Duodenal mucosa (tissue), 2 donors: ENCODE measurements at regions not wholly inside any gene's neighbourhood (a gene's known extent, or its start where the extent isn't known, plus 50 kb on each side); places are given as distances from the start of the nearest gene placed in this dataset.

Source experiments
- H3K27ac ChIP-seq: one replicate; pipeline ENCODE4 v1.7.0; 2013; ENCODE audit warnings: low read depth, low read length
- H3K27me3 ChIP-seq, 2 donors: one replicate each; pipeline ENCODE4 v1.7.0; 2013; ENCODE audit warnings: low read length in 2 of 2, control low read depth in 1 of 2; ENCODE audit not compliant: insufficient read depth in 2 of 2, control insufficient read depth in 1 of 2
- H3K36me3 ChIP-seq, 2 donors: one replicate each; pipeline ENCODE4 v1.7.0; 2013; ENCODE audit warnings: low read length in 2 of 2, control low read depth in 1 of 2; ENCODE audit not compliant: insufficient read depth in 2 of 2, control insufficient read depth in 1 of 2
- H3K4me1 ChIP-seq, 2 donors: one replicate each; pipeline ENCODE4 v1.7.0; 2013; ENCODE audit warnings: low read length in 2 of 2, control low read depth in 1 of 2; ENCODE audit not compliant: insufficient read depth in 2 of 2, control insufficient read depth in 1 of 2
- H3K4me3 ChIP-seq, 2 donors: one replicate each; pipeline ENCODE4 v1.7.0; 2013; ENCODE audit warnings: low read length in 2 of 2, low read depth in 1 of 2
- H3K9ac ChIP-seq, 2 donors: one replicate each; pipeline ENCODE4 v1.7.0; 2013; ENCODE audit warnings: low read length in 2 of 2, low read depth in 1 of 2
- H3K9me3 ChIP-seq, 2 donors: one replicate each; pipeline ENCODE4 v1.7.0; 2013; ENCODE audit warnings: low read length in 2 of 2, control low read depth in 1 of 2; ENCODE audit not compliant: control insufficient read depth in 1 of 2

- Histone ChIP-seq H3K36me3 (no peaks in the 10 kb centered on the region), H3K27ac (no peak overlapping the region), H3K9ac (no peak overlapping the region), H3K4me3 (no peak overlapping the region), H3K27me3 (no peaks in the 10 kb centered on the region), H3K9me3 (no peaks in the 10 kb centered on the region), H3K4me1 (no peaks in the 10 kb centered on the region)
Observed at GRCh38 chr9:18250053-18250452, 223.9 kb upstream of the ADAMTSL1 start.

- no peaks in the 10 kb centered on the region for H3K36me3 ChIP-seq
- no peaks in the 10 kb centered on the region for H3K9me3 ChIP-seq
- no peak overlapping the region for H3K4me3 ChIP-seq
- no peaks in the 10 kb centered on the region for H3K4me1 ChIP-seq
- H3K9ac ChIP-seq: no peak overlapping the region
- peaks cover 0 to 3% of the 10 kb centered on the region in 2 donors for H3K27me3 ChIP-seq
- H3K27ac ChIP-seq: no peak overlapping the region
Observed at GRCh38 chr9:18253950-18254349, 220.0 kb upstream of the ADAMTSL1 start.

GRCh38 chr9:18255158-18255629, 218.8 kb upstream of the ADAMTSL1 start:
- no peak overlapping the region for H3K27ac ChIP-seq
- no peaks in the 10 kb centered on the region for H3K36me3 ChIP-seq
- H3K9ac ChIP-seq: no peak overlapping the region
- H3K9me3 ChIP-seq: no peaks in the 10 kb centered on the region
- no peak overlapping the region for H3K4me3 ChIP-seq
- no peaks in the 10 kb centered on the region for H3K4me1 ChIP-seq
- H3K27me3 ChIP-seq: peaks cover 0 to 3% of the 10 kb centered on the region in 2 donors

GRCh38 chr9:18255747-18256146, 218.2 kb upstream of the ADAMTSL1 start:
- no peak overlapping the region for H3K27ac ChIP-seq
- H3K36me3 ChIP-seq: no peaks in the 10 kb centered on the region
- H3K27me3 ChIP-seq: peaks cover 0 to 3% of the 10 kb centered on the region in 2 donors
- H3K4me1 ChIP-seq: peaks cover 0 to 4% of the 10 kb centered on the region in 2 donors
- H3K9me3 ChIP-seq: no peaks in the 10 kb centered on the region
- no peak overlapping the region for H3K9ac ChIP-seq
- no peak overlapping the region for H3K4me3 ChIP-seq

- Histone ChIP-seq H3K9ac (no peak overlapping the region), H3K27ac (no peak overlapping the region), H3K36me3 (no peaks in the 10 kb centered on the region)
Observed at GRCh38 chr9:18256568-18256967, 217.4 kb upstream of the ADAMTSL1 start.

GRCh38 chr9:18260521-18260920, 213.4 kb upstream of the ADAMTSL1 start:
- Histone ChIP-seq H3K9me3 (no peaks in the 10 kb centered on the region), H3K36me3 (no peaks in the 10 kb centered on the region), H3K27me3 (peaks cover 0 to 3% of the 10 kb centered on the region in 2 donors), H3K4me3 (no peak overlapping the region), H3K9ac (no peak overlapping the region), H3K27ac (no peak overlapping the region), H3K4me1 (peaks cover 0 to 4% of the 10 kb centered on the region in 2 donors)

More at GRCh38 chr9:18256568-18256967, 217.4 kb upstream of the ADAMTSL1 start:
- Histone ChIP-seq H3K27me3 (peaks cover 0 to 3% of the 10 kb centered on the region in 2 donors), H3K4me3 (no peak overlapping the region), H3K9me3 (no peaks in the 10 kb centered on the region), H3K4me1 (peaks cover 0 to 4% of the 10 kb centered on the region in 2 donors)

- Histone ChIP-seq H3K9ac (no peak overlapping the region), H3K9me3 (no peaks in the 10 kb centered on the region), H3K4me3 (no peak overlapping the region), H3K27me3 (peaks cover 0 to under 1% of the 10 kb centered on the region in 2 donors), H3K27ac (no peak overlapping the region), H3K36me3 (no peaks in the 10 kb centered on the region), H3K4me1 (peaks cover 0 to 4% of the 10 kb centered on the region in 2 donors)
Observed at GRCh38 chr9:18261181-18261580, 212.8 kb upstream of the ADAMTSL1 start.

GRCh38 chr9:18263377-18263776, 210.6 kb upstream of the ADAMTSL1 start:
- Histone ChIP-seq H3K9ac (no peak overlapping the region), H3K27ac (no peak overlapping the region), H3K27me3 (no peaks in the 10 kb centered on the region), H3K9me3 (no peaks in the 10 kb centered on the region), H3K4me1 (peaks cover 0 to 4% of the 10 kb centered on the region in 2 donors), H3K36me3 (no peaks in the 10 kb centered on the region), H3K4me3 (no peak overlapping the region)

- Histone ChIP-seq H3K4me3 (no peak overlapping the region), H3K36me3 (no peaks in the 10 kb centered on the region), H3K27me3 (no peaks in the 10 kb centered on the region), H3K27ac (no peak overlapping the region), H3K4me1 (no peaks in the 10 kb centered on the region), H3K9ac (no peak overlapping the region), H3K9me3 (no peaks in the 10 kb centered on the region)
Observed at GRCh38 chr9:18268381-18268780, 205.6 kb upstream of the ADAMTSL1 start.

- no peak overlapping the region for H3K9ac ChIP-seq
- no peaks in the 10 kb centered on the region for H3K9me3 ChIP-seq
- no peak overlapping the region for H3K4me3 ChIP-seq
- no peaks in the 10 kb centered on the region for H3K4me1 ChIP-seq
- H3K27ac ChIP-seq: no peak overlapping the region
- no peaks in the 10 kb centered on the region for H3K27me3 ChIP-seq
- H3K36me3 ChIP-seq: no peaks in the 10 kb centered on the region
Observed at GRCh38 chr9:18269561-18269960, 204.4 kb upstream of the ADAMTSL1 start.

GRCh38 chr9:18274693-18275092, 199.3 kb upstream of the ADAMTSL1 start:
- no peaks in the 10 kb centered on the region for H3K4me1 ChIP-seq
- H3K27me3 ChIP-seq: no peaks in the 10 kb centered on the region
- no peak overlapping the region for H3K9ac ChIP-seq
- H3K36me3 ChIP-seq: no peaks in the 10 kb centered on the region
- H3K4me3 ChIP-seq: no peak overlapping the region
- H3K27ac ChIP-seq: no peak overlapping the region
- H3K9me3 ChIP-seq: no peaks in the 10 kb centered on the region
